IPS-NIHi11 (cell line): ENCODE measurements at regions not wholly inside any gene's neighbourhood (a gene's known extent, or its start where the extent isn't known, plus 50 kb on each side); places are given as distances from the start of the nearest gene placed in this dataset.
"Not testable (repeated sequence)": the region's sequence is repeated elsewhere in the genome, so short reads cannot be mapped to it uniquely, and the experiment has no call there.

Experiments used
- DNase-seq: peaks from one replicate; pipeline ENCODE4 v3.0.0; 2012; ENCODE audit warnings: mixed read lengths, low spot score

DNA sequence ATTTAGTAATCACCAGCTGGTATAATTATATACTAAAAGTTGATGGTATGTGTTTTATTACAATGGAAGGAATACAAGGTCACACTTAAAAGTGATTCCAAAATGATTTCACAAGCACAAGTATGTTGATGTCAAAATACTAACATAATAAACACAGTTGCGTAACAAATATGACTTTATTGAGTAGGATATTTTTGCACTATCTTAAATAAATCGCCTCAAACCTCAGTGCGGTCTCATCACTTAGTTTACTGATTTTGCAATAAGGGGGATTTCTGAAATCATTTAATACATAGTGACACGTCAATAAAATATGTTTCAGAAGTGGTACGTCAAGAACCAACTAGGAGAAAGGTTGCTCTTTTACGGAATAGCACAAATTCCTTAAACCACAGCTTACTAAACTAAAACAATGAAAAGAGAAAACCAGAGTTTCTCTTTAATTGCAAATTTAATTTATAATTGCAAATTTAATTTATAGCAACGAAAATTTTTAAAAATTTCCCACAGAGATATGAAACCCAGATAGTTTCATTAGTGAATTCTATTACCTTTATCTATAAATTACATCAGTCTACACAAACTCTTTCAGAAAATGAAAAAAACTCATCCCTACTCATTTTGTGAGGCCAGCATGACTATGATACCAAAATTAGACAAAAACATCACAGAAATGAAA is 304.0 kb upstream of the REG3G start:
- no peak for DNase-seq

DNA sequence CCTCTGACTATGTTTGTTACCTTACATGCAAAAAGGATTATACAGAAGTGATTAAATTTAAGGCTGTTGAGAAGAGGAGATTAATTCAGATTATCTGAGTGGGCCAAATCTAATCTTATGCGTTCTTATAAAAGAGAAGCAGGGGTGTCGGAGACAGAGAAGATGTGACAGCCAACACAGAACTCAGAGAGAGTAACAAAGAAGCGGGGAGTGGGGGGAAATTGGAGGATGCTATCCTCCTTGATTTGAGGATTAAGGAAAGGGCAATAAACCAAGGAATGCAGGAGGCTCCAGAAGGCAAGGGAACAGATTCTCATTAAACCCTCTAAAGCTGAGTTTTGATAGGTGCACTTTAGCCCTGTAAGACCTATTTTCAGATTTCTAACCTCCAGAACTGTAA is 291.3 kb upstream of the REG3G start:
- DNase-seq = no peak

DNA sequence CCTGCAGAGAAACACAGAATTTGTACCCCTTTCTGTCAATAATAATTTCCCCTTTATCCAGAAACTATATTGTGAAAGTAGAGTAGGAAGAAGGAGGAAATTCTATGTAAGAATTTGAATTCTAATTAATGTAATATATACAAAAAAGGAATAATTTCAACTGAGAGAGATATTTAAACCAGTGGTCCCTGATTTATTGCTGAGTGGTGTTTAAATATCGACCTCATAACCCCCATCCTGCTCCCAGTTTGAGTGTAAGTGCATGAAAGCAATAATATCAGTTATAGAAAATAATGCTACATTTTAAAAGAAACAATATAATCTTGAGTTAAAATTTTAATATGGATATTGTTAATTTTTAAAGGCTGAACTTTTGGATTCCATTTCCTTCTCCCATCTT is 286.2 kb upstream of the REG3G start:
- DNase-seq = no peak

DNA sequence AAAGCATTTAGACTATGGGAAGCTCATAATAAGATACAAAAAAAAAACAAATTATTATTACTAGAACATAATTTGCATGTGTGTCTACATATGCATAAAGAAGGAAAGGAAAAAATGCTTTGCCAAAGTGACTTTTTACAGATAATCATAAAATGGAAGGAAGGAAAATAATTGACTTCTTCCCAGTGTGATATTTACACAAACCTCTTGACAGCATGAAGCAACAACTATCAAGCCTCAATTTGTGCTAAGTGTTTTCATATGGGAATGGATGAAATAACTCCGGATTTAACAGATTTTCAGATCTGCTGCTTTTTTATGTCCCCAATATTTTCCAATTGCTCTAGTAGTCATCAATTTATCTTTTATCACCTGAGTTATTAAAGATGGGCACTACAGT is 275.9 kb upstream of the REG3G start:
- DNase-seq = no peak

DNA sequence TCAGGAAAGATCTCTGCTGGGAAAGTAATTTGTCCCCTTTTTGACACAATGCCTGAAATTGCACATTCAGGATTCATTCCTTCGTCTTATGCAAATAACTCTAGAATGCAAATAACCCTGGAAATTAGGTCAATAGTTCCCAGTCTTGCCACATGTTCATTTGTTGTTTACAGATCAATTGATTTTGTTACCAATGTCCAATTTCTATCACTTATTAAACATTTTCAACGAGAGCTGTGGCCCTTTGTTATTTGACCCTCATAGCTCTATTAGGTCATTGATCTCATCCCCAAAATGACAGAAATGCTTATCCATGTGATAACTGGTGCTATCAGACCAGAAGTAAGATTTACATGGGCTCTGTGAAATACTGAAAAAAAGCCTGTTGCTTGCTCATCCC is 275.3 kb upstream of the REG3G start:
- DNase-seq = no peak

DNA sequence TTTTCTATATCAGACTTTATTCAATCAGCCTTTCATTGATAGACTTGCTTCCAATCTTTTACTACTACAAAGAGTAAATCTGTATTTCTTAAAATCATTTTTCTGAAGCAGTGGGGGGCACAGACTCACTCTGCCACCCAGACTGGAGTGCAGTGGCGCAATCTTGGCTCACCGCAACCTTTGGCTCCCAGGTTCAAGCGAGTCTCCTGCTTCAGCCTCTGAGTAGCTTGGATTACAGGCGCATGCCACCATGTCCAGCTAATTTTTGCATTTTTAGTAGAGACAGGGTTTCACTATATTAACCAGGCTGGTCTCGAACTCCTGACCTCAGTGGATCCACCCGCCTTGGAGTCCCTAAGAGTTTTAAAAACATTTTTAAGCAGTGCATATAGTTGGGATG is 270.6 kb upstream of the REG3G start:
- DNase-seq = no peak

DNA sequence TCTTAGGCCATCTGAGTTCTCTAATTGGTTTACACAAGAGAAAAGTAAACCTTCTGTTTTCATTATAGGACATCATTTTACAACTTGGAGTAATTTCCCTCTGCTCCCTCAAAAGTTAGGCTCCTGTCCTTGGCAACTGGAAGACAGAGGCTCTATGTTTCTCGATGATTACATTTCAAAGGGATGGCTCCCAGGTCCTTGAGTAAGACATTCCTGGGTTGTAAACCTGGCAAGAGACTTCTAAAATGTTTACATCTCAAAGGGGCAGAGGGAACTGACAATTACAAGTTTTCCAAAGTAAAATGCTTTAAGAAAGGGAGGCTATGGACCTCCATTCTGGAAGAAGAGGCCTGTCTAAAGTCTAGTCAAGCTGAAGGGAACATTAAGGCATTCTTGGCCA is 268.3 kb upstream of the REG3G start:
- DNase-seq = no peak

DNA sequence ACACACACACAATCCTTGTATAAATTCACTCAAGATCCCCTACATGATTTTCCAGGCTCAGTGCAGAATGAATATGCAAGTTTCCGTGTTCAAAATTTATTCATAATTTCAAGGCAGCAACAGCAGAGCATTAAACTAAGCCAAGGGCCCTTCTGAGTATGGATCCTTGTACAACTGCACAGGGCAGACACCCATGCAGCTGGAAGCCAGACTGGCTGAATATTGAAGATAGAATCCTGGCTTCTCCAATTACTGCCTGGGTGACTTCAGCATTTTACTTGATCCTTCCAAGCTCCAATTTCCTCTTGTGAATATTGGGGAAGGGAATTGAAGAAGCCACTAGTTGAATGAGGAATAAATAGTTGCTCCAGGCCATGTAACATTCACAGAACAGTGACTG is 267.9 kb upstream of the REG3G start:
- DNase-seq = no peak

DNA sequence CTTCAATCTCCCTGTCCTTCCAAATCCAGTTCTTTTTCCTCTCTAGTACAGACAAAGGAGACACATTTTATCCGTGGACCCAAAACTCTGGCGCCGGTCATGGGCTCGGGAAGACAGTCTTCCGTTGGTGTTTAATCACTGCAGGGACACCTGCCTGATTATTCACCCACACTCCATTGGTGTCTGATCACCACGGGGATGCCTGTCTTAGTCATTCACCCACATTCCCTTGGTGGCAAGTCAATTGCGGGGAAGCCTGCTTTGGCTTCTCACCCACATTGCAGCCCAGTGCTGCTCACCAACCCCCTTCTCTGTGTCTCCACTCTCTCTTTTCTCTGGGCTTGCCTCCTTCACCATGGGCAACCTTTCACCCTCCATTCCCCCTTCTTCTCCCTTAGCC is 266.7 kb upstream of the REG3G start:
- not testable (repeated sequence) for DNase-seq

DNA sequence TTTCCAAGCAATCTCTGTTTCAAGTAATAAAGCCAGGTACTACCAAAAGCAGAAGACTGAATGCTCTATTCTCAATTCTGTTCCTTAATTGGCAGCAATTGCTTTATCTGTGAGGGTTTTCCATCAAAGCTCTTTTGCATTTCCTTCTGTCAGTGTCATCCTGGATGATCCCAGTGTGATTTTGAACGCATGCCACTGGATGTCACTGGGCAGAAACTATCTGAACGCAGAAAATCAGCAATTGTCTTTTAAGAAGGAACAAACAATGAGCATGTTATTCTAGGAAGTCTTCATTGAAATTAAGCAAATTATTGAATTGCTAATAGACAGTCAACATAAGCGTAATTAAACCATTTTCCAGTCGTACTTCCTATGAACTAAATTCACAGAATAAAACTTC is 259.0 kb upstream of the REG3G start:
- no peak for DNase-seq

DNA sequence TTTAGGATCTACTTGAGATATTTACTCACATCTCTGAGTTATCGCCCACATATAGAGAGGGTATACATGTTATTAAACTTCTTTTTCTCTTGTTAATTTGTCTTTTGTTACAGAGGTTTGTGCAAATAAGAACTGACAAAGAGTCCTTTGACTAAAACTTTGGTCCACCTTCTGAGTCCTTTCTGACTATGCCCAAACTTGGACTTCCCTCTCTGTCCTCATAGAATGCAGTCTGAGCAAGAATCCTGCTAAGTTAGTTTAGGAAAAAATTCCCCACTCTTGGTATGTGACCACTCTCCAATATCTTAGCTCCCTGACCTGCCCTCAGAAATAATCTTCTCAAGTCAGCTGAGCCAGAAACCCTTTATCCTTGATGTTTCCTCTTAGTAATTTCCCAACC is 257.5 kb upstream of the REG3G start:
- peak; percentile 10 for DNase-seq

DNA sequence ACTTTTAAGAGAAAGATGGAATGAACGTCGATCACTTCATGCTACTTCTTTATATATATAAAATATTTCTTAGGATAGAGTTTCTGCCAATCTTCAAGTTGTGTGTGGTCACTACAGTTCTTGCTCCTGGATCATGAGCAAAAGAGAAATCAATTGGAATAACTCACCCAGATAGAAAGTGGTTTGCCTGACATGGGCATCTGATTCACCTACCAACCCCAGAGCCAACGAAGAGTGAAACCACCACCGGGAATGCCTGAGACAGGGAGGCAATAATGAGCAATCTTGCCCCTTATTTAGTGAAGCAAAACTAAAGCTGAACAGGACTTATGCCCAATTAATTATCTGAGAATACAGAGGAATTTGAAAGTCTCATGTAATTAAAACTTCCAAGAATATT is 250.2 kb upstream of the REG3G start:
- no peak for DNase-seq

DNA sequence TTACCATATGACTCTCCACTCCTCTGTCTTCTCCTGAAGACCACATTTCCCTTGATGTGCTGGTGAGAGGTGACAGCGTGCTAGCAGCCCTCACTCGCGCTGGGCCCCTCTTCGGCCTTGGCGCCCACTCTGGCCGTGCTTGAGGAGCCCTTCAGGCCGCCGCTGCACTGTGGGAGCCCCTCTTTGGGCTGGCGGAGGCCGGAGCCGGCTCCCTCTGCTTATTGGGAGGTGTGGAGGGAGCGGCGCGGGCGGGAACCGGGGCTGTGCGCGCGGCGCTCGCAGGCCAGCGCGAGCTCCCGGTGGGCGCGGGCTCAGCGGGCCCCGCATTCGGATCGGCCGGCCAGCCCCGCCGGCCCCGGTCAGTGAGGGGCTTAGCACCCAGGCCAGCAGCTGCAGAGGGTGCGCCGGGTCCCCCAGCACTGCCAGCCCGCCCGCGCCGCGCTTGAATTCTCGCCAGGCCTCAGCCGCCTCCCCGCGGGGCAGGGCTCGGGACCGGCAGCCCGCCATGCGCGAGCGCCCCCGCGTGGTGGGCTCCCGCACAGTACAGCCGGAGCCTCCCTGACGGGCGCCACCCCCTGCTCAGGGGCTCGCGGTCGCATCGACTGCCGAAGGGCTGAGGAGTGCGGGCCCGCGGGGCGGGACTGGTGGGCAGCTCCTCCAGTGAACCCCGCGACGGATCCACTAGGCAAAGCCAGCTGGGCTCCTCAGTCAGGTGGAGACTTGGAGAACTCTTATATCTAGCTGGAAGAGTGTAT is 246.6 kb upstream of the REG3G start:
- DNase-seq = no peak

DNA sequence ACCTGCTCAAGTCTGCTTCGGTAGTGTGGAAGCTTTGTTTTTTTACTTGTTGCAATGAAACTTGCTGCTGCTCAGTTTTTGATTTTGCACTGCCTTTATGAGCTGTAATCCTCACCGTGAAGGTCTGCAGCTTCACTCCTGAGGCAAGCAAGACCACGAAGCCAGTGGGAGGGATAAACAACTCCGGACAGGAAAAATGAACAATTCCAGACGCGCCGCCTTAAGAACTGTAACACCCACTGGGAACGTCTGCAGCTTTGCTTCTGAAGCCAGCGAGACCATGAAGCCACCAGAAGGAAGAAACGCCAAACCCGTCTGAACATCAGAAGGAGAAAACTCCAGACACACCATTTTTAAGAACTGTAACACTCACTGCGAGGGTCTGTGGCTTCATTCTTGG is 245.7 kb upstream of the REG3G start:
- DNase-seq = no peak

DNA sequence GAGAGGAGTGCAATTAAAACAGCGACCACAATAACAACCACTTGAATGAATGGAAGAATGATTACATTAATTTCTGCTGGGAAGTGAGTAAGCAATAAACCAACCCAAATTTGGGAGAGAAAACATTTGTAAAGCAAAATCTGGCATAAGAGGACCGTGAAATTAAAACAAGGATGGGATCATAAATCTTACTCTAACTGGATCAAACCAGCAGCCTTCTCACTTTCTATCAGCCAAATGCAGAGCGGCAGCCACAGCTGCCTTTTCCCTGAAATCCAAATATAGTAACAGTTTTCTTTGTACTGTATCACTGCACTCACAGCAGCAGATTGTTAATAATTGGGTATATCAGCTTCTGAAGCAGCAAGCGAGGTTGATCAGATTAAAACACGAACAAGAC is 245.2 kb upstream of the REG3G start:
- DNase-seq = no peak

DNA sequence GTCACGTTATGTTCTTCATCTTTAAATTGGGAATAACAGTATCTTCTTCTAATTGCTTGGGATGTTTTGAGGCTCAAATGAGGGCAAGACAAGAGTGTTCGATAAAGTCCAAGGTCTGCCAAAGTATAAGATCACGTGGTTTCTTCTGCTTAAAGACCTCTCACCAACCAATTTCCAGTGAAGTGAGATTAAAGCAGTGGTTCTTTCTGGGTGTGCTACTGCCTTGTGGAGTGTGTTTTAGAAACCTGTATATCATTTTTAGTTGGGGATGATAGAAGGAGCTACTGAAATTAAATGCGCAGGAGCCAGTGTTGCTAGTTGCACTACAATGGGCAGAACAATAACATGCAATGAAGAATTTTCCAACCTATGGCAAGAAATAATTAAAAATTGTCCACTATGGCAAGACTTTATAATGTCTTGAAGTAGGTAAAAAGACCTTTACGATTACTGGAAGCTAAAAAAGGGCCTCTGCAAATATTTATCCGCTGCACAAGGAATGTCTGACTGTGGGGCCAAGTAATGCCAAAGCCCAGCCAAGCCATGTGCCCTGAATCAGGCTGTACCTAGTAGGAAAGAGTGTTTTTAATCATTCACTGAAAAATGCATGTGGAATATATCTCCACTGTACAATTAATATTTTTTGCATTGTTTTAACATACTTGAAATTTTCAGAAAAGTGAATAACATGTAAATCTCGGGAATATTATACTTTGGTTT is 244.5 kb upstream of the REG3G start:
- no peak for DNase-seq

DNA sequence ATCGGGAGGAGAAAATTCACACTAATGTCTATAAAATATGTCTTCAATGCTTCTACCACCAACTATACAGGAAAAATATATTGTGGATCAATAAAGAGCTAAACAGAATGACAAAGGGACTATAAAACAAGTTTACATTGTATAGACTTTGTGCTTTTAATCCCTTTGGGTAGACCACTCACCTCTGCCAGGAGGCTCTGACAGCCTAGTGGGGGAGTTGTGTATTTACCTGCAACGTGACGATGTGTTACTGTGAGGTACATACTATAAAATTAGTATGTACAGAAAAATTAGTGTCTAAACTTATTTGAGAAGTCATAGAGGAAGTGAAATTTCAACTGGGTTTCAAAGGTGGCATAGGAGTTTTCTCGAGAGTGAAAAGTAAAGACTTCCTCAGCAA is 243.3 kb upstream of the REG3G start:
- DNase-seq = no peak

DNA sequence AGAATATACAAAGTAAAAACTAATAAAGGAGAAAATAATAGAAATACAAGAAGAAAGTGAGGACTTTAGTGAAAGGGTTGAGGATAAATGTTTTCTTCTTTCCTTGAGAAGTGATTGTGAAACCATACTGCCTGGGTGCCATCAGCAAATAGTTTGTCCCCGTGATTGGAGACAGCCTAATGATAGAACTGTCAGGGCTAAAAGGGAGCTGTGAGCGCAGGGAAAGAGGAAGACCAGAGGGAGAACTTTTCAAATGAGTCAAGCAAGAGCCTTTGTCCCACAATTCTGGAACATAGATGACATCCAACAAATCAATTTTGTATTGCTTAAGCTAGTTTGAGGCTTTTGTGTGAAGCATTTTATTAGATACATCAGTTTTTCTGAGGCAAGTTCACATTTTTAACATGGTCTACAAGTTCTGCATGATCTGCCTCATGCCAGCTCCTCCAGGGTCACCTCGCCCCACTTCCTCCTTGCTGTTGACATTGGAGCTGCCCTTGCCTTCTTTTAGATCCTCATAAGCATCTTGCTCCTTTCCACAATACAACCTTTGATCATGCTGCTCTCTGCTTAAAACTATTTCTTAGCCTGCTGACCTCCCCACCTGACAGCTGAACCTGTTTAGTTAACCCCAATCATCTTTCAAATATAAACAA is 213.4 kb upstream of the REG3G start:
- DNase-seq = no peak

DNA sequence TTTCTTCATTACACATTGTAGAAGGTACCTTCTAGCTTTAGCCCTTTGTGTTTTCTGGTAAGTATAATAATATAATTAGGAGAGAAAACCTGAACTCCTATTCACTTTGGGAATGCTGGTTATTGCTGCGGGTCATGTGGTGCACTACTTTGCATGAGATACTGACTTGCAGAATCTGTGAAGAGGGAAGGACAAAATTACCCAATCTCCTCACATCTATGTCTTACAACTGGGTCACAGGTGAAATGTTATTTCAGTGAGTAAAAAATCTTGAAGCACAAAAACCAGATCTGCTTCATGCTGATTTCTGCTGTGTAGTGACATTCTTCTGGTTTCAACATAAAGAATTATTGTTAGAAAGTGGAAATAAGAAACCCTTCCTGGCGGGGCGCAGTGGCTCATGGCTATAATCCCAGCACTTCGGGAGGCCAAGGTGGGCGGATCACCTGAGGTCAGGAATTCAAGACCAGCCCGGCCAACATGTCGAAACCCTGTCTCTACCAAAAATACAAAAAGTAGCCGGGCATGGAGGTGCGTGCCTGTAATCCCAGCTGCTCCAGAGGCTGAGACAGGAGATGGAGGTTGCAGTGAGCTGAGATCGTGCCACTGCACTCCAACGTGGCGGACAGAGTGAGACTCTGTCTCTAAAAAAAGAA is 211.0 kb upstream of the REG3G start:
- DNase-seq = peak; percentile 28

DNA sequence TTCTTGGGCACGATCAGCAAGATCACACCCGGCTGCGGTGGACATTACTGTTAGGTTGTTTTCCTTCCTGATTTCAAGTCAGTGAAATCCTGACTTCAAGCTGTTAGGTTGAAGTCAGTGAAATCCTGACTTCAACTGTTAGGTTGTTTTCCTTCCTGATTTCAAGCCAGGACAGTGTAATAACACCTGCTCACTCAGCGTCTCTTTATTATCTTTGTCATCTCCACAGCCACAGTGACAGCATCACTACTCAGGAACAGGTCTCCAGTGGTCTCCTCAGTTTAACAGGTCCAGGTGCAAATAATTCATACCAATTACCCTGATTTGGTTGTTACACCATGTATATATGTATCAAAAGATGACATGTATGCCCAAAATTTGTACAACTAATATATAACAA is 208.1 kb upstream of the REG3G start:
- DNase-seq = no peak

DNA sequence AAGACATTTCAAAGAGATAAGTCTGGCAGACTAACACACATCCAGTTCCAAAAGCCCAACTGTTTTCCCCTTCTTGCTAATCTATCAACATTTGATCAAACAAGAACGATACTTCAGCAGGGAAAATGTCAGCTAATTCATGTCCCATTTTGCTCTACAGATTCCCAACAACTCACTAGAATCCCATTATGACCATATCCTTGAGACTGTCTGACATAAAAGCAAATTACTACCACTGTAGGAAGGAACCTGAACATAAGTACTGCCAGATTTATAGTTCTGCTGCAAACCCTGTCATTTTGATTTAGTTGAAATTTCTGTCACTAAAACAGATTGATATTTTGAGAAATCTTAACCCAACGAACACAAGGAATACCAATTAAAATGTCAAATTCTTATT is 193.0 kb upstream of the REG3G start:
- DNase-seq = no peak

DNA sequence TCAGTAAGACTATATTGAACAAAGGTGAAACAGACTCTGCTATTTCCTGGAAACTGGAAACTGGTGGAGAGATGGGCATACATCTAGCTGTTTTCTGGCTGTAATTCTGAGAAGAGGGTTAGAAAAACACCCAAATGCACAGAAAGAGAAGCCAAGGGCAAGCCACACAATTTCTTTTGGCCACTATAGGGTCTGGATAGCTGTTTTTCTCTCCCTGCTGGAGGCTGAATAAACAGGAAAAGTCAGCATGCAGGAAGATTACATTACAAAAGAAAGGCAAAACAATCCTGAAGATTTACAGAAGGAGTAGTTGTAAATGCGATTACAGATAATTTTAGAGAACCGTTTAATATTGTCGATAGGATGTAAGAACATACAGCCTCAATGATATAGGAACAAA is 186.2 kb upstream of the REG3G start:
- peak; percentile 47 for DNase-seq
